PC-3 (cell line): ENCODE measurements at regions not wholly inside any gene's neighbourhood (a gene's known extent, or its start where the extent isn't known, plus 50 kb on each side); places are given as distances from the start of the nearest gene placed in this dataset.

Experiments used
- CTCF ChIP-seq: fragments of 300-600 bp; sonication (generic); conservative IDR thresholded peaks from 2 replicates; pipeline ENCODE4 v1.5.1; 2017; ENCODE audit warnings: antibody characterized with exemption, low read depth, mild to moderate bottlenecking, low read length
- EZH2 ChIP-seq: fragments of 300-600 bp; sonication (generic); IDR thresholded peaks from one replicate; pipeline ENCODE4 v1.6.1; 2017; ENCODE audit warnings: antibody characterized with exemption, mild to moderate bottlenecking, low read length; ENCODE audit not compliant: unreplicated experiment
- EZH2phosphoT487 ChIP-seq: fragments of 300-600 bp; sonication (generic); IDR thresholded peaks from 2 replicates; pipeline ENCODE4 v1.6.1; 2018; ENCODE audit warnings: mild to moderate bottlenecking, antibody characterized with exemption, low read length, borderline replicate concordance

- TF ChIP-seq CTCF (no peak), EZH2 (no peak), EZH2phosphoT487 (no peak)
Measured at GRCh38 chr7:131046246-131046645, 281.4 kb upstream of the MKLN1 start.
